GM18502 (cell line): ENCODE measurements at regions not wholly inside any gene's neighbourhood (a gene's known extent, or its start where the extent isn't known, plus 50 kb on each side); places are given as distances from the start of the nearest gene placed in this dataset.

ENCODE experiments used
- ATAC-seq: cut with Tn5 transposase; IDR thresholded peaks from one replicate; pipeline ENCODE4 v1.9.1; 2021; ENCODE audit warnings: mild to moderate bottlenecking; ENCODE audit not compliant: unreplicated experiment, poor library complexity

DNA sequence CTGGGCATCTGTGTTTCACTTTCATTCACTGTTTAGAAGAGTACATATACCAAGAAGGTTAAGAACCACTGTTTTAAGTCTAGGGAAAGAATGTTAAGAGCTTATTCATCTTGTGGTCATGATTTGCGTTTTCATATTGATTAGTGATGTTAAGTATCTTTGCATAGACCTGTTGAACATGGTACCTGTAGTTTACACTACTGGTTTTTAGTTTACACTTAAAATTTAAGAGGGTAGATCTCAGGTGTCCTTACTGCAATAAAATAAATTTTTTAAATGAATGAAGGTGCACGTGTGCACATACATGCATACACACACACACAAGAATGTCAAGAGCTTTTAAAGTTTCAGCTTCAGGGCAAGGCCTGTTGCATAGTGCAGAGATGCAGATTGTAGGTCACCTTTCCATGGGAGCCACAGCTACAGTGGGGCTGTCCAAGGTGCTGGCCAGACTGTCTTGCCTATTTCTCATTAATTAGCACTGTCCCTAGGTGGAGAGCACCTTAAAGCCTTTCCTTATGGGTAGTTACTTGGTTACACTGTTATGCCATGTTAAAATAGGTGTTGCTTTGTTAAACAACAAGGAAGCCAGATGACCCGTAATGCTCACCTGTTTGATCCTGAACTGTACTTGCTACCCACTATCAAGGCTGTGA, 543.0 kb upstream of the DAB1 start:
- ATAC-seq: no peak

DNA sequence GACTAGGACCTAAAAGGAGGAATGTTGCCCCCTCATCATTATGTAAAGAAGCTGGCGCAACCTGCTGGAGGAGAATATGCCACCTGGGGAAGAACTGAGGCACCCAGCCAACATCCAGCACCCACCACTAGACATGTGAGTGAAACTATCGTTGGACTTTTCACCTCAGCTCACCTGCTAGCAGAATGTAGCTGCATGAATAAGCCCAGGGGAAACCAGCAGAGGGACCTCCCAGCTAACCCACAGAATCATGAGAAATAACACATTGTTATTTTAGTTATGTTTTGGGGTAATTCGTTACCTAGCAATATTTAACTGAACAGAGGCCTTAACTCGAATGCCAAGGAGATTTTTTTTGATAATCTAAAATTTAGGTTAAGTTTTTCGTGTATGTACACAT, 542.5 kb upstream of the DAB1 start:
- ATAC-seq: no peak

DNA sequence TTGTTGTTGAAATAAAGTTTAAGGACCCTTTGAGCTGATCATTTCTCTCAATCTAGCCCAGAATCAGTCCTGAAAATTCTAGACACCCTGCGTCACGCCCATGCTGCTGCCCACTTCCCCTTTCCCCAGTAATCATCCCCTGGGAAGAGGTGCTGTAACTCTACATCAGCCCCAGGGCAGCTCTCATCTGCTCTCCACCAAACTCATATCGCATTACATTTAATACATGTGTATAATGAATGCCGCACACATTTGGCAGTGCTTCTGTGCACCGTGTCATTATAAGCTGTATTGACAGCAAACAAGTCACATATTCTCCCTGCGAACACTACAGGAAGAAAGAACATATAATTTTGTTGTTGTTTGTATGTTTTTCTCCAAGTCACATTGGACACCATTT, 539.7 kb upstream of the DAB1 start:
- no peak for ATAC-seq

DNA sequence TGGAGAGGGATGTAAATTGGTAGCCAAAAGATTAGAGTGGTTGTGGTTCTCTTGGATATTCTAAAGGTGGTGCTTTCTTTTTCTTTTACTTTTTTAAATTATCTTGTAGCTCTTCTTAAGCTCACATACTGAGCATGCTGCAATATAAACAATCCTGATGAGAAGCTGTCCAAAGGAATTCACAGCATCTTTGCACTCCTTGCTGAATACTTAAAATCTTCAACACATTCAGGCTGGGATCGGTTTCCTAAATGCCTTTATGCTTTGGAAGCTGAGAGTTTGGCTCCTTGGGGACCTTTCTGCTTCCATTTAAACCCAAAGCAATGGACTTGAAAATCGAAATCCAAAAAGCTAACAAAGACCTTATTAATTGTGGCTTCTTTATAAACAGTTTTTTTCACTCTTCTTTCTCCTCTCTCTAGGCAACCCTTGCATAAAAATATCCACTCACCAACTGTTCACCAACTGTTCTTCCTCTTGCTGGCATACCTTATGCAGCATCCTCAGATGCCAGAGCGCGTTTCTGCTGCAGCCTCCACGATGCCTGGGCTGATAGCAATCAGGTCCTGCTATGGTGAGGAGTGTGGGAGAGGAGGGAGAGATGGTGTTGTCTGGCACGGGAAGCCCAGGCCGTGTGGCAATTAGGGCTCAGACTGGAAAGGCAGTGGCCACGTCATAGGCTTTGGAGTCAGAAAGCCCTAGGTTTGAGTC, 535.8 kb upstream of the DAB1 start:
- ATAC-seq: no peak

DNA sequence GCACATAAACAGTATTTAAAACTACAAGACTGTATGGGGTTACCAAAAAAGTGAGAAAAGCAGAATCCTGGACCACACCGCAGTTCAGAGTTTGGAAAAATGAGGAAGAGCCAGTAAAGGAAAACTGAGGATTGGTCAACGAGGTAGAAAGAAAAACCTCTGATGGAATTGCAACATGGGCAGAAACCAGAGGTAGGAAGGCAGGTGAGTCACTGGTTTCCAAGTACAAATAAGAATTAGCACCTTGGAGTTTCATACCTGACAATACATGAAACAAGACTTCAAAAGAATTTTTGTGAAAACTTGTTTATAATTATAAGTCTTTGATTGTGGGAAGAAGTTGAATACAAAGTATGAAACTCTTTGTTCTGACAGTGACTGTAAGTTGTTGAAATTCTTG, 533.7 kb upstream of the DAB1 start:
- ATAC-seq: no peak

DNA sequence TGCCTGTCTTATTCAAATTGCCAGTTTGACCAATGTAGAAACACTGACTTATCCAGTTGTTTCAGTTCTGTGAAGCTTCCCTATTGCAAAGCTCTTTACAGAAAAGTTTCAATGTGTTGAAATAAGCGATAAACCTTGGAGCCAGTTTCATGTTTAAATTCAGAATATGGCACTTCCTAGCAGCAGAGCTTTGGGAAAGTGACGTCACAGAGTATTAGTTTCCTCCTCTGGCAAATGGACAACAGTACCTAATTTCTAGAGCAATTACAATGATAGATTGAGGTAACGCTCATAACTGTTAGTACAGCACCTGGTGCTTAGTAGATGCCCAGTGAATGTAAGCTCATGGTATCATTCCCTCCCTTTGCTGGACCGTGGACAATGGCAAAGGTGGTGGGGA, 527.5 kb upstream of the DAB1 start:
- no peak for ATAC-seq

DNA sequence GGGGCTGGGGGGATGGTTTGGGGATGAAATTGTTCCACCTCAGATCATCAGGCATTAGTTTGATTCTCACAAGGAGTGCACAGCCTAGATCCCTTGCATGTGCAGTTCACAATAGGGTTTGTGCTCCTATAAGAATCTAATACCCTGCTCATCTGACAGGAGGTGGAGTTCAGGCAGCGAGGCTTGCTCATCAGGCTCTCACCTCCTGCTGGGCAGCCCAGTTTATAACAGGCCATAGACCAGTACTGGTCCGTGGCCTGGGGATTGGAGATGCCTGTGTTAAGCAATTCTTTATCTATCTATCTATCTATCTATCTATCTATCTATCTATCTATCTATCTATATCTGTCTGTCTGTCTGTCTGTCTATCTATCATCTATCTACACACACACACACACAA, 525.3 kb upstream of the DAB1 start:
- ATAC-seq: no peak

DNA sequence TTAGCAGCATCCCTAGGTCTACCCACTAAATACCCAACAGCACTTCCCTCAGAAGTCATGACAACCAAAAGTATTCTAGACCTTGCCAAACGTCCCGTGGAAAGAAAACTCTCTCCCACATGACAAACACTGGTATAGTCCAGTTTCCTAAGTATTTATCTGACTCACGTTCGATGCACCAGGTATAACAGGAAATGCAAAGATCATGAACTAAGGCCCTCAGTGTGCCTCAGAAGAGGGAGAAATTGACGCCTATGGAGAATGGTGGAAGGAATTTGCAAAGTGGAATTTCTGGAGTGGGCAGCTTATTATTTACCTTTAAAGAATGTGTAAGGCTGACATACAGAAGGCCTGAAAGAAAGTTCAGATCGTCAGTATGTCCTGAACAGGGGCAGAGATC, 523.6 kb upstream of the DAB1 start:
- ATAC-seq: no peak

DNA sequence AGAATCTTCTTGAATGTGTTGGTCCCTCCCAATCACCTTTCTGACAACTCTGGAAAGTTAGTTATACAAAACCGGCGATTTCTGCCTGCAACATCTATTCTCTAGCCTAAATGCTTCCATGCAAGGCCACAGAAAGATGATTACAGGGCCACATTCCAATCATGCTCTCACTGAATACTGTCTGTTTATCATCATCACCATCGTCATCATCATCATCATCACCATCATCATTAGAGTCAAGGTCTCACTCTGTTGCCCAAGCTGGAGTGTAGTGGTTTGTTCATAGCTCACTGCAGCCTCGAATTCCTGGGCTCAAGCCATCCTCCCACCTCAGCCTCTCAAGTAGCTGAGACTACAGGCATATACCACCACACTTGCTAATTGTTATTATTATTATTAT, 521.2 kb upstream of the DAB1 start:
- ATAC-seq: no peak

DNA sequence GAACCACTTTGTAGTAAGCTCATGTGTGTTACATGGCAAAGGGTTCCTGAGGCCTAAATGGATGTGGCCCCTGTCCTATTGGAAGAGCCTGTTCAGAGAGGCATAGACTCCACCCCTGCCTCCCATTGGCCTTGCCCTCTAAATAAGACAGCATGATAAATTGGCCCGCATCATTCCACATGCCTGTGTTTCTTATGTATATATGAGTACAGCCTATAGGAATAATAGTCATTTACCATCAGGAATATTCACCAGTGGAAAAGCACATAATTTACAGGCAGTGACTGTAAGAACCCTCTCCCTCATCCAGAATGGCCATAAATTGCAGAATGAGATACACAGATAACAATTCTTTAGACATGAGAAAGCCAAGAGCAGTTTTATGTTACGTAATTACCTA, 519.5 kb upstream of the DAB1 start:
- ATAC-seq: no peak

DNA sequence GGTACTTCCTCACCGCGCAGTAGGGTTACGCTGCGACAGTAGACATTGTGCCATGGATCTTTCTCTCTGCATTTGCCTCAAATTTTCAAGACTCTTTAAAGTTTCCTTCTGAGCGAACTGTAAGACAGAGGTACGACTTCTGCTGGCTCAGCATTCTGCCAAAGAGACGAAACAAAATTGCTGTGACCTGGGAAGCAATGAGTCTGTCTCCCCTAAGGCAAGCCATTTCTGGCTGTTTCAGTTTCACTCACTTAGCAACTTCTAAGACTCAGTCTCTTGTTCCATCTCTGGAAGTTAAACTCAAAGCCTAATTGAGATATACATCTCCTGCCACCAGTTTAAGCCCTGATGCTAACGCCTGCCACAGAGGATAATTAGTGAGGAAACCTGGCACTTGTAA, 510.9 kb upstream of the DAB1 start:
- ATAC-seq: no peak

DNA sequence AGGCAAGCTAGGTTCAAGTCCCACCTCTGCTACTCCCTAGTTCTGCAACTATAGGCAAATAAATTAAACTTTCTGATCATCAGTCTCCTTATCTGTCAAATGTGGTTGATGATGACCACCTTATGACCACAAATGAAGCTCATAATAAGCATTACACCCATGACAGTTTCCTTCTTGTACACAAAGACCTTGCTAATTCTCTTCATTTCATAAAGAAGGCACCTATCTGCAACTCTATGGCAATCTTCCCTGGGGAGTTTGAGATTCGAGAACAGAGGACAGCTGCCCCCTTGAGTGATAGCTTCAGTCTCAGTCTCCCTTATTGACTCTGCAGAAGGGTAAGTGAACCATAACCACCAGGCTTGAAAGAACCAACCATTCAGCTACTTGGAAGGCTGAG, 503.1 kb upstream of the DAB1 start:
- ATAC-seq: no peak

DNA sequence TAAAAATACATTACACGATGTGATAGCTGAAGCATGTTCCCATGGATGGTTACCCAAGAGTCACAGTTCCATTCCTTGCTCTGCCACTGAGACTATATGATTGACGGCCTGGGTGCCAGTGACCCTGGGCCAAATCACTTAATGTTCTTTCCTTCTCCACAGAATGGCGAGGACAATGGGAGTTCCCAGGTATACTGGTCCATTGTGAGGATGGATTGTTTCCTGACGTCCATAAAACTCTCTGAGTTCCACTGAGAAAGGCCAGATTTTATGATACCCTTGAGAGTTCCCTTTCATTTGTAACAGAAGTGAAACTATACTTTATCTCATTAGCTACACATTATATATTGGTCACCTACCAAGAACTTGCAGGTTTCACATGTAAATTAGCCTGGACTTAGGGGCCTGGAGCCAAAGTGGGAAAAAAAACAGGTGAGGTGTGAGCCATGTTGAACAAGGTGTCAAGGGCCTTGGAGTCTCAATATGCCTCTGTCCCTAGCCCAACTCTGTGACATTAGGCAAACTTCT, 502.2 kb upstream of the DAB1 start:
- no peak for ATAC-seq

DNA sequence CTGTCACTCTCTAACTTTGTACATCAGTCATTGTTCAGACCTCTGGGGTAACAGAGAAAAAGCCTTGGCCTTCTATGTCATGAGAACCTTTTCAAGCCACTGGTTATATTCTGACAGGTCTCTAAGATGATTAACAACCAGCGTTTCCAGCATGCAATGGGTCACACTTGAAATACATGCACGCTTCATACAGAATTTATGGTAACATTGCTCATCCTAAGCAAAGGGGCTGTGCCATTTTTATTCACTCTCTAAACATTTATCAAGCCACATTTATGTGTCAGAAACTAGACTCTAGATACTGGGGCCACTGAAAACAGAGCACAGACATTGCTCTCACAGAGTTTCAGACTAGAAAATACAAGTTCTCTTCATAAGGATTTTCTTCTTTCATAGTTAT, 501.4 kb upstream of the DAB1 start:
- no peak for ATAC-seq

DNA sequence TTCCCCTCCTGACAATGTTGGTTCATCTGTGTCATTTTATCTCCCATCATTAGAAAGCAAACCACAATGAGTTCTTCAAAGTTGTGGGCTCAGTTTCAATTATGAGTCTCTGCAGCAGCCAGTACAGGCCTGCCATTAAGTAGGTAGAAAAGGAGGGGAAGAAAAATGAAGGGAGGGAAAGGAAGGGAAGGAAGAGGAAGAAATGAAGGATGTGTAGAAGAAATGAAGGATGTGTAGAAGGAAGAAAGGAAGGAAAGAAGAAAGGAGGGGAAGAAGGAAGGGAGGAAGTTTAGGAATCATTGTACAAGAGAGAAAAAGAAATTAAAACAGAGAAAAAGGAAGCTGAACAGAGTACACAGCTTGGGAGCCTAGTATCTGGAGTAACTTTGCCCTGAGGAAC, 498.3 kb upstream of the DAB1 start:
- ATAC-seq: no peak

DNA sequence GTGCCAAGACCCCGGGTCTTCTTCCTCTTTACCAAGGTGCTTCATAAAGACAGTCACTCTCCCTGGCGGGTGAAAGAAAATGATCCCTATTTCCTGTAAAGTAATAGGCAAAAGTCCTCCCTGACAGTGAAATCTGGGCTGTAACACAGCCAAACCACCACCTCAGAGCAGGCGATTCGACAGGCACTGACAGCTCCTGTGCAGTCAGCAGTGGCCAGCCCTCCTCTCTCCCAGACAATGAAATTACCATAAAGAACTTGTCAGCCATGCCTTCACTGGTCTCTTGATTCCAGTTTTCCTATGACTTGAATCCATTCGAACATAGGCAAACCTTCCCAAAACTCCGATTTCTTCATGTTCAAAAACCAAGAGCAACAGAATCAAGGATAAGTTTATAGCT, 492.2 kb upstream of the DAB1 start:
- ATAC-seq: no peak

DNA sequence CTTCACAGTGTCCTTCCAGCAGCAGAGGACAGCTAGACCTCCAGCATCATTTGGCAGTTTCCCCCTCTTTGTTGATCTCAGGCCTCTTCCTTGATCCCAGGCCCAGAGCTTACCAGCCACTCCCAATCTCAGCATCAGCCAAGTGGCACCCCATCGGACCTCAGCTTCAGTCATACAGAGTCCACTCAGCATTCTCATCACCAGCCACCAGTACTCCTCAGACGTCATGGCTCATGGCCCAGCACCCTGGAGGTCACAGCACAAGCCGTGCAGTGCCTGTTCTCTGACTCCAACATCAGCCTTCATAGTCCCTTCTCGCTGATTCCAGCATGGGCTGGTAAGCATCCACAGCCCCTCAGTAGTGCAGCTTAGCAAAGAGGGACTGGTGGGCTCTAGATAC, 487.6 kb upstream of the DAB1 start:
- ATAC-seq: no peak

DNA sequence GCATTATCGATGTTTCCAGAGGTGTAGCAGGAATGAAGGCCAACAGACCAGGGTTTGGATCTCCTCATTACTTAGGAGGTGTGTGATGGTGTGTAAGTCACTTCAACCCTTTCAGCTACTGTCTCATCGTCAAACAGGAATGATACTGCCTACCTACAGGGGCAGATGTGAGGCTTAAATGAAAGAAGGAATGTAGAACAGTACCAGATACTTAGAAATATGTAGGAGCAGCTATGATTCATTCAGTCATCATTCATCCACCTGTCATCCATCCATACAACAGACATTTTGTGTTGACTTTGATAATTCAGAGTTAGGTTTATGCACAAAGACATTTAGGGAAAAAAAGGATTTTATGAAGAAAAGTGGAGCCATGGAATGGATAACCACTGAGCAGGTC, 486.9 kb upstream of the DAB1 start:
- no peak for ATAC-seq

DNA sequence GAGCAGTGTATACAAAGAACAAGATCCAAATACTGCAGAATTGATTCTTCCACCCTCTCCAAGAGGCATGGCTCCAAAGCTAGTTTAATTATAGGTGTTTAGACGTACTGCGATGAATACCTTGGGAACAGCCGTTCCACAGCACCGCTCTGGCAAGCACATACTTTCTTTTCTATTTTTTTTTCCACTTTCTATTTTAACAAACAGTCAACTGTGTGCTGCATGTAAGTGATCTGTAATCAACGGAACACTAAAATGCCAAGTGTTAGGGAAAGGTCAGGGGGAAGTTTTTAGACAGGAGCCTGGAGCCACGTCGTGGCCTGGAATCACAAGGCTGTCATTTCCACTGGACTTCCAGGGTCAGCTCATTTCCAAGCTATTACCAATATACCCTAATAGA, 486.4 kb upstream of the DAB1 start:
- no peak for ATAC-seq

DNA sequence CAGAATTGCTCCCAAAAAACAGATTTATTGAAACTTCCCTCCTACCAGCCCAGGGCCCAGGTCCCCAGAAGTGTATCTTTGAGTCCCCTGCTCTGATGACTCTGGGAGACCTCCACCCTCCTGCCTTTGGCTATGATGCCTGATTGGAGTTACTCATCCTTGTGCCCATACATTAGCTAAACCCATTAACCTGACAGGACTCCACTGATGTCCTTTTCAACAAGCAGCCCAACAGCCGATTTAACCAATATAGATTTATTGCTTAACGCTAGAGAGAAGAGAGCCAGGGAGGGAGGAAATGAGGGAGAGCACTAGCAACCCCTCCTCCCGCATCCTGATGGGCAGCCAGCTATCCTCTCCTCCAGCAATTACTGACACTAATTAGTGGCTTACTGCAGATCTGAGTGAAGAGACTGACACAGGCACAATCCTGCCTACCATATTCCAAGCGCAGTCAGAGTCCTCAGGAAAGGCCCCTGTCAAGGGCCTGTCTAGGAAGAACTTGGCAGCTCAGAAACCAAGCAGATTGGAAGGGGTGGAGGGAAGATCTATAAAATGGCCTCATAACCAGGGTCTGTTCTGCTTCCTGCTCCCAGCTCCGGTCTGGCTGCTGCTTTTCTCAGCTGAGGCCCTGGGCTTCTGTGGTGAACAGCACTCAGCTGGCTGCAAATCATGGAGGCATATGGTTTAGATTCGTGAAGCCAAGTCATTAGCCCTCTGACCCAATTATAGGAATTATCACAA, 484.5 kb upstream of the DAB1 start:
- ATAC-seq: no peak

DNA sequence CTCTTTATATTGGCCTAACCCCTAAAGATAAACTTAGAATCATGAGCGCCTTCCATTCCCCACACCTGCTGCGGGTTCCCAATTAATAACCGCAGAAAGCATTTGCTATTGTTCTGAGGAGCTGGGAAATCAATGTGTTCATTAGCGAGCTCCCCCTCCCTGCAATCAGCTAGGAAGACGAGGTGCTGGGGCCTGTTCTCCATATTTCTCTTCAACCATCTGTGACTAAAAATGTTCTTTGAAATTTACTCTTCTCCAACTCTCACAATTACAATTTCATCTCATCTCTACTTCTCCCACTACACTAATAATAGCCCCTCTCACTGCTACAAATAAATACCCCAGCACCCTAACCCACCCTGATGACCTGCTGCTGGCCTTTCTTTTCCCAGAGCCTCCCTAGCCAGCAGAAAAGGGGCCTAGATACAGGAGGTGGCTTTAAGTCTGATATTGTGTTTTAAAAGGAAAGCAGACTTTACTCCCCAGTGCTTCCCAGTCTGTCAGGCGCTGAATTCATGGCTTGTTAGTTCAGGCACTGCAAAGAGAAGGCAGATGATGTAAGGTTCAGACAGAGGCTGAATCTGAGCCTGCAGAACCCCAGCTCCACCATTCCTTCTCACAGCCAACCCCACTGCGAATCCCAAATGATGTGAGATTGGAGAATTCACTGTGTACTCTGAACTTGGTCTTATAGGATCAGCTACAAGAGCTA, 477.5 kb upstream of the DAB1 start:
- no peak for ATAC-seq
